HG03558 (cell line): ENCODE measurements at regions not wholly inside any gene's neighbourhood (a gene's known extent, or its start where the extent isn't known, plus 50 kb on each side); places are given as distances from the start of the nearest gene placed in this dataset.
"Not testable (repeated sequence)": the region's sequence is repeated elsewhere in the genome, so short reads cannot be mapped to it uniquely, and the experiment has no call there.

Experiments used
- ATAC-seq: cut with Tn5 transposase; IDR thresholded peaks from one replicate; pipeline ENCODE4 v1.9.1; 2021; ENCODE audit warnings: moderate number of reproducible peaks; ENCODE audit not compliant: unreplicated experiment; ENCODE audit errors: extremely low read depth

DNA sequence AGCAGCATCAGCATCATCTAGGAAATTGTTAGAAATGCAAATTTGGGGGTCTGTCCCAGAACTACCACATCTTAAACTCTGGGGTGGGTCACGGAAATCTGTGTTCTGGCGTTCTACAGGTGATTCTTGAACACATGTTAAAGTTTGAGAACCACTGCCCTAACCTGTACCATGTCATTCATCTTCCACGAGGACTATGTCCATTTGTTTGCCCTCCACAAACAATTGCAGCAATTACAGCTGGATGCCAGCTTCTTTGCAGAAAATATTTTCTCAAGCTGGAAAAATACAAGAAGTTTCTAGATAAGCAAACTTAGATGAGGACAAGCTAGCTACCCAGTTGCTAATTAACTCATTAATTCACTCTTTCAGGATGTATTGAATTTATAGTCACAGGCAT, 54.1 kb downstream of the MAFB start:
- ATAC-seq: no peak

- no peak for ATAC-seq
Measured at GRCh38 chr20:40633123-40633850, 55.7 kb downstream of the MAFB start.

- no peak for ATAC-seq
Measured at GRCh38 chr20:40632346-40632976, 56.6 kb downstream of the MAFB start.

DNA sequence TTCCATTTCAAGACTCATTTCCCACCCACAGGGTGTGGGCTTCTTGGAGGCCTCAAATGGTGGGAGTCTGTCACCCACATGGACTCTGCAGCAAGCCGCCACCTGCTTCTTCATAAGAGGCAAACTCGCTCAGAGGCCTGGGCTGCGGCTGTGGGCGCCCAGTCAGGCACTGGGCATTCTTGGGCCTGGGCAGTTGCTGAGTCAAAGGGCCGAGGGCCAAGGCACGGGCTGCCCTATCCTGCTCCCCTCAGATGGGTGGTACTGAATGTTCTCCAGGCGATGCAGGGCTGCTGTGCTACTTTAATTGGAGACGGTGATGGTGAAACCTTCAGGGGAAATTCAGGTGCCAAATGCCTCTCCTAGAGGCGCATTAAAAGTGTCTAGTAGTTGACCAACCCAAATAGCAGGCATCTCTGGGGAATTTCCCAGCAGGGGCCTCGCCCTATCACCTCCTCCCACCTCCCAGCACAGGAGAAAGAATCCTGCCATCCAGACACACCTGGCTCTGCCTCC, 57.9 kb downstream of the MAFB start:
- no peak for ATAC-seq

- no peak for ATAC-seq
Measured at GRCh38 chr20:40630713-40631112, 58.3 kb downstream of the MAFB start.

DNA sequence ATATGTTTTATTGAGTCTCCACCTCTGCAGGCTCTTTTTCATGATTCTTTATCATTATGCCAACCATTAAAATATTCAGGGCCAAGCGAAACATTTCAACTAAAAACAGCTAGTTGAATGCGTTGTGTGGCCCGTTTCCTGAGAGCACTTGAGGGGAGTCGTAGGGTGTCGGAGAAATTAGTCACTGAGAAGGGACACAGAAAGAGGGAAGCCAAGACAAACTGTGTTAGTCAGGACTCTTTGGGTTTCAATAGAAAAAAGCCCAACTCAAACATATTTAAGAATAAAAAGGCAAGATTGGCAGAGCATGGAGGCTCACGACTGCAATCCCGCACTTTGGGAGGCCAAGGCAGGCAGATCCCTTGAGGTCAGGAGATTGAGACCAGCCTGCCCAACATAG, 58.9 kb downstream of the MAFB start:
- ATAC-seq: no peak

GRCh38 chr20:40628877-40629276, 60.2 kb downstream of the MAFB start:
- no peak for ATAC-seq

GRCh38 chr20:40619053-40619452, 70.0 kb downstream of the MAFB start:
- not testable (repeated sequence) for ATAC-seq

DNA sequence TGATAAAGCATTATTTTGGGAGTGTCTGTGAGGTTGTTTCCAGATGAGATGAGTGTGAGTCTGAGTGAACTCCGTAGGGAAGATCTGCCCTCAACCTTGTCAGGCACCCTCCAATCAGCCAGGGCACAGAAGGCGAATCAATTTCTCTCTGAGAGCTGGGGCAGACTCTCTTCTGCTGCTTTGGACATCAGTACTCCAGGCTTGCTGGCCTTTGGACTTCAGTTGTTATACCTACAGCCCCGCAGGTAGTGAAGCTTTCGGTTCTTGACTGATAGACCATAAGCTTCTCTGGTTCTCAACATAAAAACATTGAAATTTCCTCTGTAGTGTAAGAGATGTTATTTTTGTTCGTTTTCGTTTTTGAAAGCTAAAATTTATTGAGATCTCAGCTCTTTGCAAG, 71.4 kb downstream of the MAFB start:
- no peak for ATAC-seq

DNA sequence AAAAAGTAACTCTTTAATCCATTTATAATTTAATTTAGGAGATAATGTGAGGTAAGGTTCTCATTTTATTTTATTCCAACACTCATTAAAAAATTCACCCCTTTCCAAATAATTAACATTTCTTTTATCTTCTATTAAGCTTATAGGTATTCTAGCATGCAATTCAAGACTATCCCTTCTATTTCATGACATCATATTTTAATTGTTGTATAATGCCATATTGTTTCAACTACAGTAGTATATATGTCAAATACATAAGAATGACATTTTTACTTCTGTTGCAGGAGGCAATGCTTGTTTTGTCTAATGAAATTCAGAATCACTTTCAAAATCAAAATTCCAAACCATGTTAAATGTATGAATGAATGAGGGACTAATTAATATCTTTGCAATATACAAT, 76.2 kb downstream of the MAFB start:
- ATAC-seq: no peak

GRCh38 chr20:40612247-40612646, 76.8 kb downstream of the MAFB start:
- ATAC-seq: no peak

GRCh38 chr20:40610730-40611129, 78.3 kb downstream of the MAFB start:
- ATAC-seq: no peak

GRCh38 chr20:40607927-40608326, 81.1 kb downstream of the MAFB start:
- ATAC-seq: no peak

DNA sequence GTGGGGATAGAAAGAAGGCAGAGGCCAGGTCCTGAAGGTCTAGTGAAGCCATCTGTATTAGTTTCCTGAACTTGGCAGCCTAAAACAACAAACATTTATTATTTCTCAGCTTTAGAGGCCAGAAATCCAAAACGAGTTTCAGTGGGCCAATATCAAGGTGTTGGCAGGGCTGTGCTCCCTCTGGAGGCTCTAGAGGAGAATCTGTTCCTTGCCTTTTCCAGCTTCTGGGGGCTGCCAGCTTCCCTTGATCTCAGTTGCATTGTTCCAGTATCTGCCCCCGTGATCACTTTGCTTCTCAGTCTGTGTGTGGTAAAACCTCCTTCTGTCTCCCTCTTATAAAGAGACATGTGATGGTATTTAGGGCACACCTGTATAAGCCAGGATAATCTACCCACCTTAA, 82.4 kb downstream of the MAFB start:
- no peak for ATAC-seq

DNA sequence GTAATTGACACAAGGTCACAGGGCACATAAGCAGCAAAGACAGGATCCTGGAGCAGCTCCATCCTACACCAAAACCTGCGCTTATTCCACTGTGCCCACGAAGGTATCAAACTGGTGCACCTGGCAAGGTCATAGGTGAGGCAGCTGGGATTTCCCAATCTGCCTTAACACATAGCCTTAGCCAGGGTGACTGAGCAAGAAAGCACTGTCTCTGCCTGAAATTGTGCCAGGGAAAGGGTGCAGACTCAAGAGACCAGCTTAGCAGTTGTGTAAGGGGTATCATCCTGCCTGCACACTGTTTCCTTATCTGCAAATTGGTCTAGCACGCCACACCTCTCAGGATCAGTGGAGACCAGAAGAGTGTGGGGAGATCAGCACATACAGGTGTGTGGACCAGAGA, 82.8 kb downstream of the MAFB start:
- ATAC-seq: no peak

GRCh38 chr20:40604416-40604815, 84.6 kb downstream of the MAFB start:
- ATAC-seq: no peak

- no peak for ATAC-seq
Measured at GRCh38 chr20:40603057-40603651, 85.9 kb downstream of the MAFB start.

DNA sequence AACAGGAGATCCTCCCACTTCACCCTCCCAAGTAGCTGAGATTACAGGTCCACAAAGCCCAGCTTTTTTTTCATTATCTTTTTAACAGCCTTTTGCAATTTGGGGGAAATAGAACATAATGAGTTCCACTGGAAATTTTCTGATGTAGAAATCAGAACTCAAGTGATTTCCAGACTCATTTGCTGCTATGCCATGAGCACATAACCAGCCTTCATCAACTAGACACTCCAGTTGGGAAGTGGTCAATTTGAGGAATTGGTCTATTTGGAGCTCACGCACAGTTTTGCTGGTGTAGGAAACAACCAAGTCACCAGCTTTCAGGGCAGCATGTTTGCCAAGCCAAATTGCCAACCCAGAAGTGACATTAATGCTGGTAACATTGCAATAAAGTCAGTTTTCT, 86.7 kb downstream of the MAFB start:
- no peak for ATAC-seq

DNA sequence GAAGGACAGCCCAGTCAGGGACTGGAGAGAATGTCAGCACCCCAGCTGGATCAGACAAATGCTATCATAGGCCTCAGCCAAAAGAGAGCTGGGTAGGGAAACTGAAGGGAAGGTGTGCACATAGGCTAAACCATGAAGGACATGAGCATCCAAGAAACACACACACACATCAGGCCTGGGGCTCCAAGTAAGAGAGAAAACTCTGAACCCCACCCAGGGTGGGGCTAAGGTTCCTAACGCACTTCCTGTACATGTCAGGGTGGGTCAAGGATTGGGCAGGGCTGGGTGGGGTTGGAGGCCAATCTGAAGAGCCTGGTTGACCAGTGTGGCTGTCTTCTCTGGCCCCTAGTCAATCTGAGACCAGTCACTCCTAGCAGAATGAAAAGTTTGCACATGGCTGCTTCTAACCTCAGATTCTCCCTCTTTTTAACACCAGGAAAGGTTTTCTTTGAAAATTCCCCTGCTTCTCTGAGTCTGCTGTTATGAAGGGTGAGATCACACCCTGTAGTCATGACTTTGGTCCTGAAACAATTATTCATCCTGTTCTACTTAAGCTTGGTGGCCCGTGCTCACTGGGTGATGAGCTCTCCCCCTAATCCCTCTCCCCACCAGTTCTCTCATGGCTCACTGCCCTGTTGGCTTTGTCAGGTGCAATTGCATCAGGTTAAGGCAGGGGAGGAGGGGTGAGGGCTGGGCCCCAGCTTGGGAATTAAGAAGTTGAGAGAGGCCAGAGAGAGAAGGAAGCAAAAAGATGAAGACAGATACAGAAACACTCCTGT, 88.4 kb downstream of the MAFB start:
- no peak for ATAC-seq

- no peak for ATAC-seq
Measured at GRCh38 chr20:40599987-40600386, 89.0 kb downstream of the MAFB start.

DNA sequence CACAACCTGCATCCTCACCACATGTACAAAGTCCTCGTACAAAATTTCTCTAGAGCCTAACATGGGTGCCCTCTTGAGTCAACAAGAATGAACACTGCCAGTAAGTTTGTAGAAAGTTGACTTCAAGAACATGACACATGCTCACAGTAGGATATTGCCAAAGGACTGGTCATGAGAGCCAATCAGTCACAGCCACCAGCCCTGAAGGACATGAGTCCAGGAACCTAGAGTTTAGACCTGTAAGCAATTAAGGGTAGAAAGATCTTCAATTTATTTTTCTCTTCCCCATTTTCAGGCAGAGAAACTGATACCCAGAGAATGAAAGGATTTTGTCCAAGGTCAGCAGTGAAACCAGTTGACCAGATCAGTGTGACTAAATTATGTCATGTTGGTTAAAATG, 96.1 kb downstream of the MAFB start:
- no peak for ATAC-seq
